HepG2 (cell line): ENCODE measurements at regions not wholly inside any gene's neighbourhood (a gene's known extent, or its start where the extent isn't known, plus 50 kb on each side); places are given as distances from the start of the nearest gene placed in this dataset.

ENCODE experiments used
- CBFB ChIP-seq: sonication (generic); formaldehyde crosslinking; IDR thresholded peaks from 2 replicates; pipeline ENCODE4 v1.4.0; 2020; ENCODE audit warnings: missing genetic modification reagents
- JUN ChIP-seq: sonication (generic); formaldehyde crosslinking; IDR thresholded peaks from 2 replicates; pipeline ENCODE4 v1.4.0; 2020; ENCODE audit warnings: mild to moderate bottlenecking, missing genetic modification reagents
- MEIS1 ChIP-seq: sonication (generic); formaldehyde crosslinking; IDR thresholded peaks from 2 replicates; pipeline ENCODE4 v1.9.0; 2021; ENCODE audit warnings: mild to moderate bottlenecking, missing genetic modification reagents, moderate library complexity, borderline replicate concordance
- NR2F1 ChIP-seq, 2 experiments: fragments of 450-650 bp in 1 of 2; formaldehyde crosslinking in 1 of 2; IDR thresholded peaks; 2 replicates each; pipeline versions ENCODE4 v1.5.0 to v1.6.1; 2016 to 2020; ENCODE audit warnings: mild to moderate bottlenecking in 1 of 2, missing compliant biosample characterization in 1 of 2, missing genetic modification reagents in 1 of 2, moderate library complexity in 1 of 2
- POLR2AphosphoS2 ChIP-seq: IDR thresholded peaks from 2 replicates; pipeline ENCODE4 v1.6.1; 2011; ENCODE audit warnings: low read depth, low read length, improper control_type of control experiment
- POLR2AphosphoS5 ChIP-seq: IDR thresholded peaks from 2 replicates; pipeline ENCODE4 v1.6.1; 2012; ENCODE audit warnings: low read depth, low read length
- RFX5 ChIP-seq: IDR thresholded peaks from 2 replicates; pipeline ENCODE4 v1.6.1; 2011; ENCODE audit warnings: low read depth, low read length, improper control_type of control experiment
- SP2 ChIP-seq: sonication (generic); formaldehyde crosslinking; IDR thresholded peaks from 2 replicates; pipeline ENCODE4 v1.5.1; 2020; ENCODE audit warnings: mild to moderate bottlenecking, missing genetic modification reagents
- TAF1 ChIP-seq: sonication (generic); formaldehyde crosslinking; IDR thresholded peaks from 2 replicates; pipeline ENCODE4 v1.4.0; 2020; ENCODE audit warnings: missing genetic modification reagents
- ZNF138 ChIP-seq: sonication (generic); formaldehyde crosslinking; IDR thresholded peaks from 2 replicates; pipeline ENCODE4 v1.5.0; 2020; ENCODE audit warnings: mild to moderate bottlenecking, low read depth, missing genetic modification reagents
- TF ChIP-seq, protein P1 (sequence below): sonication (generic); formaldehyde crosslinking; IDR thresholded peaks from 2 replicates; pipeline ENCODE4 v1.5.0; 2020; ENCODE audit warnings: mild to moderate bottlenecking, missing genetic modification reagents, moderate library complexity
- TF ChIP-seq, protein P2 (sequence below): sonication (generic); formaldehyde crosslinking; IDR thresholded peaks from 2 replicates; pipeline ENCODE4 v1.4.0; 2020; ENCODE audit warnings: missing genetic modification reagents
- TF ChIP-seq, protein P3 (sequence below): sonication (generic); formaldehyde crosslinking; IDR thresholded peaks from 2 replicates; pipeline ENCODE4 v1.4.0; 2020; ENCODE audit warnings: low read depth, missing genetic modification reagents

DNA sequence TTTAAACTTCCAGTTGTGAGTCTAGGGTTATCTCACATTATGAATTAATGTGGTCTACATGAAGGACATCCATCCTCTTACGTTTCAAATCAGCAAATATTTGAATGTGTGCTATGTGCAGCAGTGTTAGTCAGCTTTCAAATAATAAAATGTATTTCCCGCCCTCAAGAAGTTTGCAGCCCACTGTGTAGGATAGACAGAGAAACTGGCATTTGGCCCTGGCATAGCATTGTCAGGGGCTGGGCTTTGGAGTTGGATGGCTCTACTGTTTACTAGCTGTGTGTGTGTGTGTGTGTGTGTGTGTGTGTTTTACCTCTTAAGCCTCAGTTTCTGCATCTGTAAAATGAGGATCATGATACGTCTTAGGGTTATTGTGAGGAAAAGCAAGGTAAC is 400.5 kb upstream of the C2CD4B start:
- TF ChIP-seq JUN (CRISPR knock-in tag), result no peak
- TF ChIP-seq TAF1, result no peak
- no peak for TF ChIP-seq MEIS1 (CRISPR knock-in tag)
- no peak for TF ChIP-seq RFX5
- TF ChIP-seq, protein P1, sequence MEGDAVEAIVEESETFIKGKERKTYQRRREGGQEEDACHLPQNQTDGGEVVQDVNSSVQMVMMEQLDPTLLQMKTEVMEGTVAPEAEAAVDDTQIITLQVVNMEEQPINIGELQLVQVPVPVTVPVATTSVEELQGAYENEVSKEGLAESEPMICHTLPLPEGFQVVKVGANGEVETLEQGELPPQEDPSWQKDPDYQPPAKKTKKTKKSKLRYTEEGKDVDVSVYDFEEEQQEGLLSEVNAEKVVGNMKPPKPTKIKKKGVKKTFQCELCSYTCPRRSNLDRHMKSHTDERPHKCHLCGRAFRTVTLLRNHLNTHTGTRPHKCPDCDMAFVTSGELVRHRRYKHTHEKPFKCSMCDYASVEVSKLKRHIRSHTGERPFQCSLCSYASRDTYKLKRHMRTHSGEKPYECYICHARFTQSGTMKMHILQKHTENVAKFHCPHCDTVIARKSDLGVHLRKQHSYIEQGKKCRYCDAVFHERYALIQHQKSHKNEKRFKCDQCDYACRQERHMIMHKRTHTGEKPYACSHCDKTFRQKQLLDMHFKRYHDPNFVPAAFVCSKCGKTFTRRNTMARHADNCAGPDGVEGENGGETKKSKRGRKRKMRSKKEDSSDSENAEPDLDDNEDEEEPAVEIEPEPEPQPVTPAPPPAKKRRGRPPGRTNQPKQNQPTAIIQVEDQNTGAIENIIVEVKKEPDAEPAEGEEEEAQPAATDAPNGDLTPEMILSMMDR (CRISPR knock-in tag), result no peak
- TF ChIP-seq, protein P2, sequence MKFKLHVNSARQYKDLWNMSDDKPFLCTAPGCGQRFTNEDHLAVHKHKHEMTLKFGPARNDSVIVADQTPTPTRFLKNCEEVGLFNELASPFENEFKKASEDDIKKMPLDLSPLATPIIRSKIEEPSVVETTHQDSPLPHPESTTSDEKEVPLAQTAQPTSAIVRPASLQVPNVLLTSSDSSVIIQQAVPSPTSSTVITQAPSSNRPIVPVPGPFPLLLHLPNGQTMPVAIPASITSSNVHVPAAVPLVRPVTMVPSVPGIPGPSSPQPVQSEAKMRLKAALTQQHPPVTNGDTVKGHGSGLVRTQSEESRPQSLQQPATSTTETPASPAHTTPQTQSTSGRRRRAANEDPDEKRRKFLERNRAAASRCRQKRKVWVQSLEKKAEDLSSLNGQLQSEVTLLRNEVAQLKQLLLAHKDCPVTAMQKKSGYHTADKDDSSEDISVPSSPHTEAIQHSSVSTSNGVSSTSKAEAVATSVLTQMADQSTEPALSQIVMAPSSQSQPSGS, result no peak
- no peak for TF ChIP-seq ZNF138 (CRISPR knock-in tag)
- no peak for TF ChIP-seq NR2F1 (CRISPR knock-in tag; IDR thresholded peaks at IDR 0.05)
- TF ChIP-seq, protein P3, sequence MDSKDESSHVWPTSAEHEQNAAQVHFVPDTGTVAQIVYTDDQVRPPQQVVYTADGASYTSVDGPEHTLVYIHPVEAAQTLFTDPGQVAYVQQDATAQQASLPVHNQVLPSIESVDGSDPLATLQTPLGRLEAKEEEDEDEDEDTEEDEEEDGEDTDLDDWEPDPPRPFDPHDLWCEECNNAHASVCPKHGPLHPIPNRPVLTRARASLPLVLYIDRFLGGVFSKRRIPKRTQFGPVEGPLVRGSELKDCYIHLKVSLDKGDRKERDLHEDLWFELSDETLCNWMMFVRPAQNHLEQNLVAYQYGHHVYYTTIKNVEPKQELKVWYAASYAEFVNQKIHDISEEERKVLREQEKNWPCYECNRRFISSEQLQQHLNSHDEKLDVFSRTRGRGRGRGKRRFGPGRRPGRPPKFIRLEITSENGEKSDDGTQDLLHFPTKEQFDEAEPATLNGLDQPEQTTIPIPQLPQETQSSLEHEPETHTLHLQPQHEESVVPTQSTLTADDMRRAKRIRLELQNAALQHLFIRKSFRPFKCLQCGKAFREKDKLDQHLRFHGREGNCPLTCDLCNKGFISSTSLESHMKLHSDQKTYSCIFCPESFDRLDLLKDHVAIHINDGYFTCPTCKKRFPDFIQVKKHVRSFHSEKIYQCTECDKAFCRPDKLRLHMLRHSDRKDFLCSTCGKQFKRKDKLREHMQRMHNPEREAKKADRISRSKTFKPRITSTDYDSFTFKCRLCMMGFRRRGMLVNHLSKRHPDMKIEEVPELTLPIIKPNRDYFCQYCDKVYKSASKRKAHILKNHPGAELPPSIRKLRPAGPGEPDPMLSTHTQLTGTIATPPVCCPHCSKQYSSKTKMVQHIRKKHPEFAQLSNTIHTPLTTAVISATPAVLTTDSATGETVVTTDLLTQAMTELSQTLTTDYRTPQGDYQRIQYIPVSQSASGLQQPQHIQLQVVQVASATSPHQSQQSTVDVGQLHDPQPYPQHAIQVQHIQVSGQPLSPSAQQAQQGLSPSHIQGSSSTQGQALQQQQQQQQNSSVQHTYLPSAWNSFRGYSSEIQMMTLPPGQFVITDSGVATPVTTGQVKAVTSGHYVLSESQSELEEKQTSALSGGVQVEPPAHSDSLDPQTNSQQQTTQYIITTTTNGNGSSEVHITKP (CRISPR knock-in tag), result no peak
- TF ChIP-seq SP2 (CRISPR knock-in tag), result no peak
- no peak for TF ChIP-seq CBFB
- no peak for TF ChIP-seq POLR2AphosphoS2
- no peak for TF ChIP-seq POLR2AphosphoS5
